ENCODE measurements at regions not wholly inside any gene's neighbourhood (a gene's known extent, or its start where the extent isn't known, plus 50 kb on each side); places are given as distances from the start of the nearest gene placed in this dataset.

GRCh38 chr21:38924954-38925353 lies 119.2 kb downstream of the ETS2 start:
- CTCF ChIA-PET, result interaction anchor here (3.3 kb wide), 1 partner anchor 10 kb away, joined by 13 read pairs; no protein-coding TSS in a partner anchor
- no peak for TF ChIP-seq CTCF (IDR thresholded peaks at IDR 0.05; ENCODE audit: control extremely low read depth, extremely low read depth, low read depth, missing control alignments)

GRCh38 chr21:38923429-38923828 lies 117.7 kb downstream of the ETS2 start:
- no peak for DNase-seq (ENCODE audit: extremely low spot score)
- ChIA-PET POLR2A (no interaction called here), CTCF (no interaction called here)
- no peak for TF ChIP-seq CTCF (IDR thresholded peaks at IDR 0.05; ENCODE audit: control extremely low read depth, extremely low read depth, low read depth, missing control alignments)

More at GRCh38 chr21:38924954-38925353, 119.2 kb downstream of the ETS2 start:
- POLR2A ChIA-PET, result no interaction called here
- DNase-seq (ENCODE audit: extremely low spot score), result no peak

GRCh38 chr21:38922474-38923235 lies 116.9 kb downstream of the ETS2 start:
- no peak for TF ChIP-seq CTCF (IDR thresholded peaks at IDR 0.05; ENCODE audit: control extremely low read depth, extremely low read depth, low read depth, missing control alignments)
- no peak for DNase-seq (ENCODE audit: extremely low spot score)
- POLR2A ChIA-PET, result no interaction called here
- CTCF ChIA-PET, result no interaction called here

GRCh38 chr21:38921511-38922251 lies 116.0 kb downstream of the ETS2 start:
- ChIA-PET CTCF (interaction anchor here (0.5 kb wide), 1 partner anchor 1905 kb away, joined by 3 read pairs; no protein-coding TSS in a partner anchor), POLR2A (no interaction called here)
- TF ChIP-seq CTCF (IDR thresholded peaks at IDR 0.05; ENCODE audit: control extremely low read depth, extremely low read depth, low read depth, missing control alignments), result no peak
- no peak for DNase-seq (ENCODE audit: extremely low spot score)

- no peak for TF ChIP-seq CTCF (IDR thresholded peaks at IDR 0.05; ENCODE audit: control extremely low read depth, extremely low read depth, low read depth, missing control alignments)
- ChIA-PET CTCF (interaction anchor here (0.5 kb wide), 1 partner anchor 1904 kb away, joined by 3 read pairs; no protein-coding TSS in a partner anchor), POLR2A (no interaction called here)
- DNase-seq (ENCODE audit: extremely low spot score), result no peak
Measured at GRCh38 chr21:38920631-38921398, 115.1 kb downstream of the ETS2 start.

GRCh38 chr21:38918607-38919346 lies 113.0 kb downstream of the ETS2 start:
- TF ChIP-seq CTCF (IDR thresholded peaks at IDR 0.05; ENCODE audit: control extremely low read depth, extremely low read depth, low read depth, missing control alignments), result no peak
- ChIA-PET CTCF (no interaction called here), POLR2A (no interaction called here)
- no peak for DNase-seq (ENCODE audit: extremely low spot score)
